ENCODE measurements at regions not wholly inside any gene's neighbourhood (a gene's known extent, or its start where the extent isn't known, plus 50 kb on each side); places are given as distances from the start of the nearest gene placed in this dataset.

GRCh38 chr11:116233561-116233960 lies 539.2 kb downstream of the BUD13 start:
- intact Hi-C loops (cut with DNase I), result no loop called here
- H3K27ac ChIP-seq (ENCODE audit: low read depth in 2 of 2, low read length in 2 of 2), result no peak overlapping the region
- no peak overlapping the region for H3K9ac ChIP-seq (ENCODE audit: low read length in 3 of 3)
- no peak overlapping the region for H3K4me3 ChIP-seq (ENCODE audit: low read length in 3 of 3)
- H3K36me3 ChIP-seq (ENCODE audit: control insufficient read depth in 2 of 3, insufficient read depth in 3 of 3, low read length in 3 of 3), result no peaks in the 10 kb centered on the region
- DNase-seq, result peak in 4 of 5 donors; percentile 63 to 90 (median 76)
- H3K4me1 ChIP-seq (ENCODE audit: control insufficient read depth in 2 of 3, insufficient read depth in 2 of 3, low read depth in 1 of 3, low read length in 3 of 3), result peaks cover 0 to 7% (median 0%) of the 10 kb centered on the region in 3 donors
- H3K27me3 ChIP-seq (ENCODE audit: control insufficient read depth, insufficient read depth, low read length), result no peaks in the 10 kb centered on the region
- TF ChIP-seq CTCF (IDR thresholded peaks at IDR 0.05; ENCODE audit: borderline replicate concordance, extremely low read depth, insufficient read depth), result no peak
- no peak for FAIRE-seq
- H3K9me3 ChIP-seq (ENCODE audit: control insufficient read depth in 2 of 3, insufficient read depth in 1 of 3, low read length in 3 of 3), result no peaks in the 10 kb centered on the region

GRCh38 chr11:116232364-116232828 lies 540.4 kb downstream of the BUD13 start:
- Histone ChIP-seq H3K27me3 (ENCODE audit: control insufficient read depth, insufficient read depth, low read length) (no peaks in the 10 kb centered on the region), H3K27ac (ENCODE audit: low read depth in 2 of 2, low read length in 2 of 2) (no peak overlapping the region), H3K36me3 (ENCODE audit: control insufficient read depth in 2 of 3, insufficient read depth in 3 of 3, low read length in 3 of 3) (no peaks in the 10 kb centered on the region), H3K9ac (ENCODE audit: low read length in 3 of 3) (no peak overlapping the region), H3K4me1 (ENCODE audit: control insufficient read depth in 2 of 3, insufficient read depth in 2 of 3, low read depth in 1 of 3, low read length in 3 of 3) (peaks cover 0 to 7% (median 0%) of the 10 kb centered on the region in 3 donors), H3K4me3 (ENCODE audit: low read length in 3 of 3) (no peak overlapping the region), H3K9me3 (ENCODE audit: control insufficient read depth in 2 of 3, insufficient read depth in 1 of 3, low read length in 3 of 3) (no peaks in the 10 kb centered on the region)
- intact Hi-C loops (cut with DNase I), result no loop called here
- peak in 3 of 5 donors; percentile 41 to 67 (median 63) for DNase-seq
- FAIRE-seq, result no peak
- no peak for TF ChIP-seq CTCF (IDR thresholded peaks at IDR 0.05; ENCODE audit: borderline replicate concordance, extremely low read depth, insufficient read depth)

- Histone ChIP-seq H3K27ac (ENCODE audit: low read depth in 2 of 2, low read length in 2 of 2) (no peak overlapping the region), H3K9me3 (ENCODE audit: control insufficient read depth in 2 of 3, insufficient read depth in 1 of 3, low read length in 3 of 3) (no peaks in the 10 kb centered on the region), H3K27me3 (ENCODE audit: control insufficient read depth, insufficient read depth, low read length) (no peaks in the 10 kb centered on the region), H3K36me3 (ENCODE audit: control insufficient read depth in 2 of 3, insufficient read depth in 3 of 3, low read length in 3 of 3) (no peaks in the 10 kb centered on the region), H3K4me1 (ENCODE audit: control insufficient read depth in 2 of 3, insufficient read depth in 2 of 3, low read depth in 1 of 3, low read length in 3 of 3) (peaks cover 0 to 7% (median 0%) of the 10 kb centered on the region in 3 donors), H3K9ac (ENCODE audit: low read length in 3 of 3) (no peak overlapping the region), H3K4me3 (ENCODE audit: low read length in 3 of 3) (no peak overlapping the region)
- no peak for TF ChIP-seq CTCF (IDR thresholded peaks at IDR 0.05; ENCODE audit: borderline replicate concordance, extremely low read depth, insufficient read depth)
- DNase-seq (no peak), FAIRE-seq (no peak)
- intact Hi-C loops (cut with DNase I), result no loop called here
Measured at GRCh38 chr11:116231543-116231942, 541.2 kb downstream of the BUD13 start.

- FAIRE-seq, result no peak
- no peak for DNase-seq
- H3K9me3 ChIP-seq (ENCODE audit: control insufficient read depth in 2 of 3, insufficient read depth in 1 of 3, low read length in 3 of 3), result no peaks in the 10 kb centered on the region
- intact Hi-C loops (cut with DNase I), result no loop called here
- TF ChIP-seq CTCF (IDR thresholded peaks at IDR 0.05; ENCODE audit: borderline replicate concordance, extremely low read depth, insufficient read depth), result no peak
- no peak overlapping the region for H3K27ac ChIP-seq (ENCODE audit: low read depth in 2 of 2, low read length in 2 of 2)
- H3K4me1 ChIP-seq (ENCODE audit: control insufficient read depth in 2 of 3, insufficient read depth in 2 of 3, low read depth in 1 of 3, low read length in 3 of 3), result peaks cover 0 to 7% (median 0%) of the 10 kb centered on the region in 3 donors
- H3K9ac ChIP-seq (ENCODE audit: low read length in 3 of 3), result no peak overlapping the region
- no peaks in the 10 kb centered on the region for H3K36me3 ChIP-seq (ENCODE audit: control insufficient read depth in 2 of 3, insufficient read depth in 3 of 3, low read length in 3 of 3)
- H3K27me3 ChIP-seq (ENCODE audit: control insufficient read depth, insufficient read depth, low read length), result no peaks in the 10 kb centered on the region
- H3K4me3 ChIP-seq (ENCODE audit: low read length in 3 of 3), result no peak overlapping the region
Measured at GRCh38 chr11:116230438-116230837, 542.3 kb downstream of the BUD13 start.
